ENCODE measurements at regions not wholly inside any gene's neighbourhood (a gene's known extent, or its start where the extent isn't known, plus 50 kb on each side); places are given as distances from the start of the nearest gene placed in this dataset.
"Not testable (repeated sequence)": the region's sequence is repeated elsewhere in the genome, so short reads cannot be mapped to it uniquely, and the experiment has no call there.

- DNase-seq = no peak
These were observed 68.4 kb downstream of the ANXA1 start for GRCh38 chr9:73219985-73220626.

- no peak for DNase-seq
These were observed 71.9 kb downstream of the ANXA1 start for GRCh38 chr9:73223594-73223993.

GRCh38 chr9:73229543-73229942, 77.9 kb downstream of the ANXA1 start:
- DNase-seq = no peak

- DNase-seq = no peak
These were observed 78.6 kb downstream of the ANXA1 start for GRCh38 chr9:73230251-73230650.

GRCh38 chr9:73231203-73231602, 79.5 kb downstream of the ANXA1 start:
- DNase-seq = no peak

GRCh38 chr9:73233359-73234007, 81.8 kb downstream of the ANXA1 start:
- DNase-seq = no peak

GRCh38 chr9:73234008-73234360, 82.3 kb downstream of the ANXA1 start:
- no peak for DNase-seq

GRCh38 chr9:73237140-73237539, 85.5 kb downstream of the ANXA1 start:
- DNase-seq = no peak

- no peak for DNase-seq
These were observed 88.1 kb downstream of the ANXA1 start for GRCh38 chr9:73239570-73240265.

GRCh38 chr9:73243078-73243477, 91.4 kb downstream of the ANXA1 start:
- no peak for DNase-seq

- DNase-seq = no peak
These were observed 107.5 kb downstream of the ANXA1 start for GRCh38 chr9:73259086-73259696.

- no peak for DNase-seq
These were observed 108.8 kb downstream of the ANXA1 start for GRCh38 chr9:73260506-73260905.

GRCh38 chr9:73264631-73265030, 113.0 kb downstream of the ANXA1 start:
- DNase-seq = no peak

GRCh38 chr9:73265876-73266275, 114.2 kb downstream of the ANXA1 start:
- no peak for DNase-seq

GRCh38 chr9:73269430-73270101, 117.9 kb downstream of the ANXA1 start:
- DNase-seq = no peak

GRCh38 chr9:73270967-73271721, 119.5 kb downstream of the ANXA1 start:
- DNase-seq = no peak

GRCh38 chr9:73280113-73280512, 128.4 kb downstream of the ANXA1 start:
- no peak for DNase-seq

GRCh38 chr9:73284377-73284776, 132.7 kb downstream of the ANXA1 start:
- no peak for DNase-seq

- DNase-seq = no peak
These were observed 142.7 kb downstream of the ANXA1 start for GRCh38 chr9:73294336-73294735.

GRCh38 chr9:73325983-73326382, 174.3 kb downstream of the ANXA1 start:
- no peak for DNase-seq

- no peak for DNase-seq
These were observed 175.5 kb downstream of the ANXA1 start for GRCh38 chr9:73327149-73327548.

GRCh38 chr9:73337182-73337581, 185.5 kb downstream of the ANXA1 start:
- not testable (repeated sequence) for DNase-seq

- DNase-seq = no peak
These were observed 192.4 kb downstream of the ANXA1 start for GRCh38 chr9:73344060-73344459.
